H1 (cell line): ENCODE measurements at regions not wholly inside any gene's neighbourhood (a gene's known extent, or its start where the extent isn't known, plus 50 kb on each side); places are given as distances from the start of the nearest gene placed in this dataset.
A peak's percentile ranks its signal among the peaks of the same experiment; 100 is the strongest.

Source experiments
- CTCF ChIA-PET: fragments of 300-600 bp; sonication (Branson Sonifier 250); formaldehyde crosslinking; loops from one replicate; lab custom pipeline; 2021; ENCODE audit not compliant: partially characterized antibody; lab: Charles Lee
- POLR2A ChIA-PET: fragments of 300-600 bp; sonication (Branson Sonifier 250); formaldehyde crosslinking; loops from one replicate; lab custom pipeline; 2021; ENCODE audit warnings: inconsistent platforms; ENCODE audit not compliant: partially characterized antibody; lab: Charles Lee
- DNase-seq, 2 experiments: peaks; one replicate each; pipeline versions ENCODE4 v3.0.0 to v3.0.0-alpha.2; 2010 to 2022; ENCODE audit warnings: low spot score in 2 of 2, low read depth in 1 of 2, mixed read lengths in 1 of 2
- FAIRE-seq: peaks from 2 replicates; lab custom pipeline; 2011; peaks lifted over from hg19 to GRCh38; lab: Jason Lieb, UNC
- H2AFZ ChIP-seq: 2 replicates; pipeline ENCODE4 v1.8.1; 2012; ENCODE audit warnings: low read length, inconsistent platforms
- H2AK5ac ChIP-seq: 2 replicates; pipeline ENCODE4 v1.6.1; 2013; ENCODE audit warnings: low read depth, low read length
- H2BK120ac ChIP-seq: replicated peaks from 2 replicates; pipeline ENCODE3; 2013; ENCODE audit warnings: low read depth, low read length, inconsistent platforms
- H2BK12ac ChIP-seq: 2 replicates; pipeline ENCODE4 v1.6.1; 2013; ENCODE audit warnings: low read depth, low read length
- H2BK15ac ChIP-seq: 2 replicates; pipeline ENCODE4 v1.6.1; 2013; ENCODE audit warnings: low read length
- H2BK20ac ChIP-seq: 2 replicates; pipeline ENCODE4 v1.6.1; 2013; ENCODE audit warnings: low read length
- H2BK5ac ChIP-seq: 2 replicates; pipeline ENCODE4 v1.6.1; 2013; ENCODE audit warnings: low read depth, low read length
- H3K14ac ChIP-seq: 2 replicates; pipeline ENCODE4 v1.6.1; 2013; ENCODE audit warnings: inconsistent platforms; ENCODE audit not compliant: insufficient read length
- H3K18ac ChIP-seq: 2 replicates; pipeline ENCODE4 v1.6.1; 2013; ENCODE audit warnings: low read length; ENCODE audit errors: extremely low read depth
- H3K23ac ChIP-seq: 2 replicates; pipeline ENCODE4 v1.6.1; 2013; ENCODE audit warnings: inconsistent platforms; ENCODE audit not compliant: insufficient read length
- H3K23me2 ChIP-seq: 2 replicates; pipeline ENCODE4 v1.6.1; 2013; ENCODE audit warnings: low read depth, low read length
- H3K27ac ChIP-seq: 2 replicates; pipeline ENCODE4 v1.6.1; 2011; ENCODE audit warnings: low read depth, low read length, inconsistent platforms
- H3K27me3 ChIP-seq, 4 experiments: replicated peaks in 1 of 4; 1 replicate in 1 of 4; 2 replicates in 3 of 4; pipeline versions ENCODE4 v1.6.1 to v1.8.1; 2011 to 2013; ENCODE audit warnings: low read length in 3 of 4, mild to moderate bottlenecking in 3 of 4, inconsistent platforms in 2 of 4, mixed read lengths in 2 of 4, moderate library complexity in 1 of 4; ENCODE audit not compliant: control insufficient read depth in 3 of 4, insufficient read depth in 3 of 4; ENCODE audit errors: extremely low read depth in 1 of 4
- H3K36me3 ChIP-seq, 4 experiments: 2 replicates each; pipeline versions ENCODE4 v1.6.1 to v1.8.1; 2011 to 2013; ENCODE audit warnings: mild to moderate bottlenecking in 4 of 4, low read length in 3 of 4, moderate library complexity in 2 of 4, control low read depth in 1 of 4, inconsistent platforms in 1 of 4; ENCODE audit not compliant: insufficient read depth in 4 of 4, control insufficient read depth in 2 of 4
- H3K4ac ChIP-seq: replicated peaks from 2 replicates; pipeline ENCODE3; 2013; ENCODE audit warnings: low read length, low read depth, mixed read lengths, inconsistent platforms; ENCODE audit not compliant: insufficient read length
- H3K4me1 ChIP-seq, 4 experiments: replicated peaks in 1 of 4; 1 replicate in 1 of 4; 2 replicates in 3 of 4; pipeline versions ENCODE4 v1.6.1 to v1.8.1; 2011 to 2013; ENCODE audit warnings: low read length in 3 of 4, inconsistent platforms in 2 of 4, mixed read lengths in 1 of 4; ENCODE audit not compliant: insufficient read depth in 4 of 4, control insufficient read depth in 3 of 4
- H3K4me2 ChIP-seq, 2 experiments: 2 replicates each; pipeline versions ENCODE4 v1.6.1 to v1.8.1; 2011 to 2013; ENCODE audit warnings: low read depth in 2 of 2, low read length in 2 of 2, control low read depth in 1 of 2, inconsistent platforms in 1 of 2, mild to moderate bottlenecking in 1 of 2; ENCODE audit not compliant: insufficient read depth in 1 of 2
- H3K4me3 ChIP-seq, 4 experiments: fragments of 200-600, 300-600 bp in 1 of 4; sonication (generic), shearing (Covaris generic), sonication (Bioruptor Twin) in 1 of 4; 2 replicates each; pipeline versions ENCODE4 v1.5.1 to v1.8.1; 2011 to 2016; ENCODE audit warnings: low read length in 4 of 4, low read depth in 3 of 4, control low read depth in 2 of 4, inconsistent platforms in 2 of 4, mild to moderate bottlenecking in 2 of 4, mixed read lengths in 1 of 4, moderate library complexity in 1 of 4; ENCODE audit not compliant: insufficient read depth in 2 of 4; ENCODE audit errors: extremely low read depth in 1 of 4
- H3K56ac ChIP-seq: replicated peaks from 2 replicates; pipeline ENCODE3; 2013; ENCODE audit warnings: low read depth, mild to moderate bottlenecking, mixed read lengths, low read length, inconsistent platforms; ENCODE audit not compliant: insufficient read length
- H3K79me1 ChIP-seq: 2 replicates; pipeline ENCODE4 v1.6.1; 2013; ENCODE audit warnings: low read depth, low read length, control low read depth
- H3K79me2 ChIP-seq, 2 experiments: 2 replicates each; pipeline versions ENCODE4 v1.6.1 to v1.8.1; 2012 to 2013; ENCODE audit warnings: low read length in 2 of 2, mild to moderate bottlenecking in 2 of 2, inconsistent platforms in 1 of 2; ENCODE audit not compliant: insufficient read depth in 2 of 2, control insufficient read depth in 1 of 2
- H3K9ac ChIP-seq, 4 experiments: replicated peaks in 1 of 4; 1 replicate in 1 of 4; 2 replicates in 3 of 4; pipeline versions ENCODE4 v1.6.1 to v1.8.1; 2011 to 2013; ENCODE audit warnings: low read depth in 3 of 4, low read length in 3 of 4, control low read depth in 2 of 4, mild to moderate bottlenecking in 2 of 4, moderate library complexity in 2 of 4, inconsistent platforms in 1 of 4; ENCODE audit errors: extremely low read depth in 1 of 4
- H3K9me3 ChIP-seq, 2 experiments: 2 replicates each; pipeline versions ENCODE4 v1.6.1 to v1.8.1; 2012 to 2013; ENCODE audit warnings: mild to moderate bottlenecking in 2 of 2, moderate library complexity in 2 of 2, control low read depth in 1 of 2, inconsistent platforms in 1 of 2, low read depth in 1 of 2, low read length in 1 of 2, mixed read lengths in 1 of 2; ENCODE audit not compliant: insufficient read depth in 2 of 2
- H4K20me1 ChIP-seq, 2 experiments: replicated peaks in 1 of 2; 2 replicates each; pipeline versions ENCODE3 to v1.8.1; 2011 to 2013; ENCODE audit warnings: inconsistent platforms in 2 of 2, low read length in 2 of 2, mild to moderate bottlenecking in 1 of 2; ENCODE audit not compliant: insufficient read depth in 2 of 2, control insufficient read depth in 1 of 2
- H4K5ac ChIP-seq: 2 replicates; pipeline ENCODE4 v1.6.1; 2013; ENCODE audit warnings: low read length, low read depth, mixed read lengths, inconsistent platforms; ENCODE audit not compliant: insufficient read length
- H4K8ac ChIP-seq: 2 replicates; pipeline ENCODE4 v1.8.0; 2013; ENCODE audit warnings: mild to moderate bottlenecking, moderate library complexity, low read length, inconsistent platforms; ENCODE audit not compliant: insufficient read depth; ENCODE audit errors: extremely low read depth
- H4K91ac ChIP-seq: replicated peaks from 2 replicates; pipeline ENCODE3; 2013; ENCODE audit warnings: low read length, mixed read lengths, inconsistent platforms; ENCODE audit not compliant: insufficient read length
- CBX5 ChIP-seq: fragments of 300-800, 300-1000 bp; sonication (generic); IDR thresholded peaks from 2 replicates; pipeline ENCODE4 v1.7.1; 2016; ENCODE audit warnings: antibody characterized with exemption, low read length, low read depth
- E2F6 ChIP-seq: IDR thresholded peaks from 2 replicates; pipeline ENCODE4 v1.6.1; 2012; ENCODE audit warnings: inconsistent platforms
- EZH2 ChIP-seq: fragments of 200-600 bp; sonication (generic); IDR thresholded peaks from 2 replicates; pipeline ENCODE4 v1.7.1; 2012; ENCODE audit warnings: low read depth, mild to moderate bottlenecking, moderate library complexity, low read length, inconsistent platforms; ENCODE audit not compliant: severe bottlenecking
- JUND ChIP-seq: IDR thresholded peaks from 2 replicates; pipeline ENCODE4 v1.6.1; 2011; ENCODE audit warnings: mild to moderate bottlenecking, improper control_type of control experiment, low read length
- KDM4A ChIP-seq: IDR thresholded peaks from one replicate; pipeline ENCODE4 v1.7.1; 2012; ENCODE audit warnings: low read depth, mild to moderate bottlenecking, moderate library complexity, low read length, inconsistent platforms; ENCODE audit not compliant: severe bottlenecking
- MAX ChIP-seq: IDR thresholded peaks from 2 replicates; pipeline ENCODE4 v1.6.1; 2012; ENCODE audit warnings: inconsistent platforms
- PHF8 ChIP-seq: fragments of 200-600 bp; sonication (generic); conservative IDR thresholded peaks from 2 replicates; pipeline ENCODE4 v1.7.1; 2012; ENCODE audit warnings: low read depth, mild to moderate bottlenecking, inconsistent platforms, low read length, moderate library complexity
- RAD21 ChIP-seq, 2 experiments: IDR thresholded peaks in 1 of 2; conservative IDR thresholded peaks in 1 of 2; 2 replicates each; pipeline ENCODE4 v1.6.1; 2011; ENCODE audit warnings: low read depth in 2 of 2, low read length in 2 of 2, improper control_type of control experiment in 1 of 2, inconsistent platforms in 1 of 2, mild to moderate bottlenecking in 1 of 2, moderate library complexity in 1 of 2
- SP1 ChIP-seq: IDR thresholded peaks from 2 replicates; pipeline ENCODE4 v1.6.1; 2011; ENCODE audit warnings: low read depth, low read length
- WGBS, 2 experiments: shearing (Covaris generic) in 1 of 2; methylation state at CpG; one replicate each; pipeline versions ENCODE4 v1.1.6 to v1.1.7; 2013 to 2015; ENCODE audit warnings: low lambda C conversion rate in 2 of 2, mixed read lengths in 2 of 2, inconsistent platforms in 1 of 2, low coverage in 1 of 2, missing lambda C conversion rate in 1 of 2; ENCODE audit not compliant: insufficient replicate concordance in 2 of 2, insufficient coverage in 1 of 2, insufficient read length in 1 of 2; ENCODE audit errors: extremely low coverage in 1 of 2, missing lambda C conversion rate in 1 of 2; 5-methylcytosine and 5-hydroxymethylcytosine counted together

- ChIA-PET CTCF (interaction anchor here (0.7 to 5.1 kb wide), 44 partner anchors 9 to 650 kb away, joined by 3 to 42 read pairs (median 4); no protein-coding TSS in a partner anchor), POLR2A (interaction anchor here (0.7 to 2.9 kb wide), 12 partner anchors 8 to 484 kb away, joined by 3 to 24 read pairs (median 4); partner anchors contain the start of gene MAML3)
- peak overlapping the region; percentile 21 for H4K5ac ChIP-seq
- no peaks in the 10 kb centered on the region for H3K79me1 ChIP-seq
- no peaks in the 10 kb centered on the region for H4K20me1 ChIP-seq
- H3K4me2 ChIP-seq: peak overlapping the region; percentile 74 to 91
- H3K36me3 ChIP-seq: no peaks in the 10 kb centered on the region; a peak in 1 of 8 replicates
- no peak overlapping the region for H3K27ac ChIP-seq
- H3K18ac ChIP-seq: peak overlapping the region; percentile 87
- H2AFZ ChIP-seq: no peak overlapping the region; the same call in 1 of the 2 replicates
- peak overlapping the region; percentile 62 for H4K91ac ChIP-seq
- H3K23ac ChIP-seq: no peak overlapping the region
- no peak overlapping the region for H2BK120ac ChIP-seq
- H2AK5ac ChIP-seq: no peak overlapping the region
- H2BK20ac ChIP-seq: no peak overlapping the region
- WGBS, 2 experiments: 2% methylated on average over 15 of the region's 72 CpGs; no CpG with 5 or more reads in 1 of the 2 experiments
- H3K4me3 ChIP-seq: peak overlapping the region; percentile 34 to 66 (median 38)
- H3K4ac ChIP-seq: no peak overlapping the region
- peaks cover 0 to 7% (median 4%) of the 10 kb centered on the region in 4 experiments; a peak in 3 of 7 replicates for H3K27me3 ChIP-seq
- DNase-seq: peak in 1 of 2 experiments; percentile 87
- H4K8ac ChIP-seq: peak overlapping the region; percentile 39; the same call in 1 of the 2 replicates
- H3K23me2 ChIP-seq: peaks cover 5% of the 10 kb centered on the region; the same call in 1 of the 2 replicates
- H3K9ac ChIP-seq: peak overlapping the region in 3 of 4 experiments; percentile 30 to 52 (median 45); a peak in 4 of 7 replicates
- no peak overlapping the region for H2BK15ac ChIP-seq
- no peaks in the 10 kb centered on the region for H3K79me2 ChIP-seq
- H3K14ac ChIP-seq: no peak overlapping the region
- no peak for FAIRE-seq
- no peak overlapping the region for H3K56ac ChIP-seq
- H2BK5ac ChIP-seq: peak overlapping the region; percentile 10; the same call in 1 of the 2 replicates
- H3K4me1 ChIP-seq: peaks cover 0 to 10% (median 6%) of the 10 kb centered on the region in 4 experiments; a peak in 6 of 7 replicates
- H2BK12ac ChIP-seq: no peak overlapping the region
- H3K9me3 ChIP-seq: no peaks in the 10 kb centered on the region
- TF ChIP-seq RAD21 (IDR thresholded peaks at IDR 0.05 in 1 of 2, conservative IDR thresholded peaks at IDR 0.05 in 1 of 2; ENCODE audit: low read depth in 2 of 2, low read length in 2 of 2): peak; percentile 86 to 91
- no peak for TF ChIP-seq JUND
- peak; percentile 55 for TF ChIP-seq MAX
- no peak for TF ChIP-seq CBX5
- no peak for TF ChIP-seq SP1
- peak; percentile 8 for TF ChIP-seq EZH2
- TF ChIP-seq KDM4A: peak; percentile 79
- TF ChIP-seq PHF8: peak; percentile 30; the same call in 1 of the 2 replicates
- TF ChIP-seq E2F6: peak; percentile 68
Measured at GRCh38 chr4:140252742-140253555, 99.0 kb upstream of the MAML3 start.
